Lower leg skin (tissue), 3 donors: ENCODE measurements at regions not wholly inside any gene's neighbourhood (a gene's known extent, or its start where the extent isn't known, plus 50 kb on each side); places are given as distances from the start of the nearest gene placed in this dataset.

Experiments
- POLR2A ChIP-seq, 2 donors: fragments of 450-650 bp; IDR thresholded peaks; one replicate each; pipeline ENCODE4 v1.6.1; 2016 to 2017; ENCODE audit warnings: antibody characterized with exemption in 2 of 2, mild to moderate bottlenecking in 1 of 2, moderate library complexity in 1 of 2
- TF ChIP-seq, protein P1 (sequence below), 3 donors: fragments of 450-650 bp; IDR thresholded peaks; one replicate each; pipeline ENCODE4 v1.5.1; 2016; ENCODE audit warnings: antibody characterized with exemption in 3 of 3, mild to moderate bottlenecking in 3 of 3, moderate library complexity in 2 of 3

DNA sequence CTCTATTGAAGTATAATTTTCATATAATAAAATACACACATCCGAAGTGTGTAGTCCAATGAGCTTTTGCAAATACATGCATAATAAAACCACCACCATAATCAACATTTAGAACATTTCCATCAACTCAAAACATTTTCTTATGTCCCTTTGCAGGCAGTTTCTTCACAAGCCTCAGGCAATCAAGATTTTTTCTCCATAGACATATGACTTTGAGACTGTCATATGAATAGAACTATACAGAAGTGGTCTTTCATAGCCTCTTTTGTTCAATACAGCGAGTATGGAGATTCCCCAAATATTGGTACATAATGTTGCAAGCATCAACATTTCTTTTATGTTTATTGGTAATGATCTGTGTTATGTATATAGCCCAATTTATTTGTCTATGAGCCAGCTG is 983.2 kb downstream of the CDH11 start:
- TF ChIP-seq, protein P1, sequence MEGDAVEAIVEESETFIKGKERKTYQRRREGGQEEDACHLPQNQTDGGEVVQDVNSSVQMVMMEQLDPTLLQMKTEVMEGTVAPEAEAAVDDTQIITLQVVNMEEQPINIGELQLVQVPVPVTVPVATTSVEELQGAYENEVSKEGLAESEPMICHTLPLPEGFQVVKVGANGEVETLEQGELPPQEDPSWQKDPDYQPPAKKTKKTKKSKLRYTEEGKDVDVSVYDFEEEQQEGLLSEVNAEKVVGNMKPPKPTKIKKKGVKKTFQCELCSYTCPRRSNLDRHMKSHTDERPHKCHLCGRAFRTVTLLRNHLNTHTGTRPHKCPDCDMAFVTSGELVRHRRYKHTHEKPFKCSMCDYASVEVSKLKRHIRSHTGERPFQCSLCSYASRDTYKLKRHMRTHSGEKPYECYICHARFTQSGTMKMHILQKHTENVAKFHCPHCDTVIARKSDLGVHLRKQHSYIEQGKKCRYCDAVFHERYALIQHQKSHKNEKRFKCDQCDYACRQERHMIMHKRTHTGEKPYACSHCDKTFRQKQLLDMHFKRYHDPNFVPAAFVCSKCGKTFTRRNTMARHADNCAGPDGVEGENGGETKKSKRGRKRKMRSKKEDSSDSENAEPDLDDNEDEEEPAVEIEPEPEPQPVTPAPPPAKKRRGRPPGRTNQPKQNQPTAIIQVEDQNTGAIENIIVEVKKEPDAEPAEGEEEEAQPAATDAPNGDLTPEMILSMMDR (IDR thresholded peaks at IDR 0.05) = no peak
- no peak for TF ChIP-seq POLR2A (IDR thresholded peaks at IDR 0.05)
